ENCODE measurements at regions not wholly inside any gene's neighbourhood (a gene's known extent, or its start where the extent isn't known, plus 50 kb on each side); places are given as distances from the start of the nearest gene placed in this dataset.

- Histone ChIP-seq H3K9me3 (ENCODE audit: control insufficient read depth, low read depth, low read length) (no peaks in the 10 kb centered on the region), H3K79me2 (ENCODE audit: control insufficient read depth, insufficient read depth, low read length) (no peaks in the 10 kb centered on the region), H3K36me3 (ENCODE audit: control insufficient read depth in 2 of 2, extremely low read depth in 1 of 2, insufficient read depth in 2 of 2, low read length in 2 of 2) (no peaks in the 10 kb centered on the region), H3K9me1 (ENCODE audit: control insufficient read depth, extremely low read depth, insufficient read depth, low read length) (no peaks in the 10 kb centered on the region), H4K20me1 (ENCODE audit: control insufficient read depth, extremely low read depth, insufficient read depth, low read length) (no peaks in the 10 kb centered on the region), H3K4me2 (ENCODE audit: control insufficient read depth, extremely low read depth, insufficient read depth, low read depth, low read length) (no peak overlapping the region), H3K27me3 (ENCODE audit: control insufficient read depth, extremely low read depth, insufficient read depth, low read length) (no peaks in the 10 kb centered on the region), H3K4me3 (ENCODE audit: control insufficient read depth in 2 of 3, extremely low read depth in 1 of 3, insufficient read depth in 2 of 3, low read depth in 1 of 3, low read length in 3 of 3) (no peak overlapping the region), H2AFZ (ENCODE audit: control insufficient read depth, low read length) (no peak overlapping the region), H3K4me1 (ENCODE audit: control insufficient read depth, extremely low read depth, insufficient read depth, low read length) (peaks cover 4% of the 10 kb centered on the region), H3K27ac (ENCODE audit: control insufficient read depth, insufficient read depth, low read length) (no peak overlapping the region), H3K9ac (ENCODE audit: control insufficient read depth, extremely low read depth, insufficient read depth, low read length) (no peak overlapping the region)
- dilution Hi-C loops (cut with MboI; ENCODE audit: extremely low pct_ligation_motif_present, low sequenced_read_pairs): no loop called here
- FAIRE-seq (no peak), DNase-seq (ENCODE audit: low read depth, low spot score) (no peak)
- TF ChIP-seq, protein P1, sequence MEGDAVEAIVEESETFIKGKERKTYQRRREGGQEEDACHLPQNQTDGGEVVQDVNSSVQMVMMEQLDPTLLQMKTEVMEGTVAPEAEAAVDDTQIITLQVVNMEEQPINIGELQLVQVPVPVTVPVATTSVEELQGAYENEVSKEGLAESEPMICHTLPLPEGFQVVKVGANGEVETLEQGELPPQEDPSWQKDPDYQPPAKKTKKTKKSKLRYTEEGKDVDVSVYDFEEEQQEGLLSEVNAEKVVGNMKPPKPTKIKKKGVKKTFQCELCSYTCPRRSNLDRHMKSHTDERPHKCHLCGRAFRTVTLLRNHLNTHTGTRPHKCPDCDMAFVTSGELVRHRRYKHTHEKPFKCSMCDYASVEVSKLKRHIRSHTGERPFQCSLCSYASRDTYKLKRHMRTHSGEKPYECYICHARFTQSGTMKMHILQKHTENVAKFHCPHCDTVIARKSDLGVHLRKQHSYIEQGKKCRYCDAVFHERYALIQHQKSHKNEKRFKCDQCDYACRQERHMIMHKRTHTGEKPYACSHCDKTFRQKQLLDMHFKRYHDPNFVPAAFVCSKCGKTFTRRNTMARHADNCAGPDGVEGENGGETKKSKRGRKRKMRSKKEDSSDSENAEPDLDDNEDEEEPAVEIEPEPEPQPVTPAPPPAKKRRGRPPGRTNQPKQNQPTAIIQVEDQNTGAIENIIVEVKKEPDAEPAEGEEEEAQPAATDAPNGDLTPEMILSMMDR (optimal IDR thresholded peaks at IDR 0.05 in 1 of 3, IDR thresholded peaks at IDR 0.05 in 1 of 3, conservative IDR thresholded peaks at IDR 0.05 in 1 of 3; ENCODE audit: extremely low read depth in 1 of 3, insufficient read depth in 2 of 3, low read length in 3 of 3): no peak
- TF ChIP-seq EZH2 (IDR thresholded peaks at IDR 0.05; ENCODE audit: low read length): no peak
Measured at GRCh38 chr18:44089732-44090131, 591.0 kb upstream of the SETBP1 start.

- Histone ChIP-seq H3K79me2 (ENCODE audit: control insufficient read depth, insufficient read depth, low read length) (no peaks in the 10 kb centered on the region), H3K4me3 (ENCODE audit: control insufficient read depth in 2 of 3, extremely low read depth in 1 of 3, insufficient read depth in 2 of 3, low read depth in 1 of 3, low read length in 3 of 3) (no peak overlapping the region), H4K20me1 (ENCODE audit: control insufficient read depth, extremely low read depth, insufficient read depth, low read length) (no peaks in the 10 kb centered on the region), H3K9me3 (ENCODE audit: control insufficient read depth, low read depth, low read length) (no peaks in the 10 kb centered on the region), H3K9ac (ENCODE audit: control insufficient read depth, extremely low read depth, insufficient read depth, low read length) (no peak overlapping the region), H3K4me1 (ENCODE audit: control insufficient read depth, extremely low read depth, insufficient read depth, low read length) (peaks cover 4% of the 10 kb centered on the region), H2AFZ (ENCODE audit: control insufficient read depth, low read length) (peak overlapping the region; percentile 77), H3K4me2 (ENCODE audit: control insufficient read depth, extremely low read depth, insufficient read depth, low read depth, low read length) (no peak overlapping the region), H3K27me3 (ENCODE audit: control insufficient read depth, extremely low read depth, insufficient read depth, low read length) (no peaks in the 10 kb centered on the region), H3K9me1 (ENCODE audit: control insufficient read depth, extremely low read depth, insufficient read depth, low read length) (no peaks in the 10 kb centered on the region), H3K27ac (ENCODE audit: control insufficient read depth, insufficient read depth, low read length) (no peak overlapping the region), H3K36me3 (ENCODE audit: control insufficient read depth in 2 of 2, extremely low read depth in 1 of 2, insufficient read depth in 2 of 2, low read length in 2 of 2) (no peaks in the 10 kb centered on the region)
- dilution Hi-C loops (cut with MboI; ENCODE audit: extremely low pct_ligation_motif_present, low sequenced_read_pairs): no loop called here
- FAIRE-seq (no peak), DNase-seq (ENCODE audit: low read depth, low spot score) (no peak)
- TF ChIP-seq EZH2 (IDR thresholded peaks at IDR 0.05; ENCODE audit: low read length): no peak
- TF ChIP-seq, protein P1 (optimal IDR thresholded peaks at IDR 0.05 in 1 of 3, IDR thresholded peaks at IDR 0.05 in 1 of 3, conservative IDR thresholded peaks at IDR 0.05 in 1 of 3; ENCODE audit: extremely low read depth in 1 of 3, insufficient read depth in 2 of 3, low read length in 3 of 3): no peak
Measured at GRCh38 chr18:44090453-44090852, 590.2 kb upstream of the SETBP1 start.

All from keratinocyte (primary cell).